HG02840 (cell line): ENCODE measurements at regions not wholly inside any gene's neighbourhood (a gene's known extent, or its start where the extent isn't known, plus 50 kb on each side); places are given as distances from the start of the nearest gene placed in this dataset.
"Not testable (repeated sequence)": the region's sequence is repeated elsewhere in the genome, so short reads cannot be mapped to it uniquely, and the experiment has no call there.

Source experiments
- ATAC-seq: cut with Tn5 transposase; IDR thresholded peaks from one replicate; pipeline ENCODE4 v1.9.1; 2021; ENCODE audit warnings: mild to moderate bottlenecking, moderate library complexity, moderate number of reproducible peaks; ENCODE audit not compliant: unreplicated experiment, low FRiP score

DNA sequence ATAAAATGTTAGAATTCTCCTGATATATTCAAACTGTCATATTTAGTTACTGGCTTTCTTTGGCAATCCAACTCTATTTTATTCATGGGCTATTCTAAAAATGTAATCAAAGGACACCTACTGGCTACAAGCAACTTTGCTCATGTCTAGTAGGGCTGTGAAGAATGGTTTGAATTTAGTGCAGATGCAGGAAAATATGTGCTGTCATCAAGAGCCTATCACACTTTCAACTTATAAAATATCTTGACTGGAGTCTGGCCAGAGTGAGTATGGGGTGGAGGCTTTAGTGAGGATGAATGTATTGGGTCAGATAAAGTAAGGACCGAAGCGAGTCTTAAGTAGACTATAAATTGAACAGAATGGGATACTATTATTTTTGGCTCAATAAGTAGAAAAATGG is 343.4 kb upstream of the SPRED2 start:
- ATAC-seq, result no peak

DNA sequence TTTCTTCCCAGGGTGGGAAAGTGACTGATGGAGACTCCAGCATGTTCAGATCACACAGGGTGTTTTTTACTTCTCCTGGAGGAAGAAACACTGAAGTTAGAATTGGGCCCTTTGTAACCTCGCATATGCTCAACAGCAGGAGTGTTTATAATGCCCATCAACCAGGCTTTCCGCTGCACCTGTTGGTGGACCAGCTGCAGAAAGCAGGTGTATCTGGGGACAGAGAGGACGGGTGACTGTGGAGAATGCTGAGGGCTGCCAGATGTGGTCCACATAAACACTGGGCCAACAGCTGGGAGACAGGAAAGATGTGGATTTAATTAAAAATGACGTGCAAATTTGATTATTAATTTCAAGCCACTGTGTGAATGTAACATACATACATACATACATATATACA is 335.5 kb upstream of the SPRED2 start:
- no peak for ATAC-seq

DNA sequence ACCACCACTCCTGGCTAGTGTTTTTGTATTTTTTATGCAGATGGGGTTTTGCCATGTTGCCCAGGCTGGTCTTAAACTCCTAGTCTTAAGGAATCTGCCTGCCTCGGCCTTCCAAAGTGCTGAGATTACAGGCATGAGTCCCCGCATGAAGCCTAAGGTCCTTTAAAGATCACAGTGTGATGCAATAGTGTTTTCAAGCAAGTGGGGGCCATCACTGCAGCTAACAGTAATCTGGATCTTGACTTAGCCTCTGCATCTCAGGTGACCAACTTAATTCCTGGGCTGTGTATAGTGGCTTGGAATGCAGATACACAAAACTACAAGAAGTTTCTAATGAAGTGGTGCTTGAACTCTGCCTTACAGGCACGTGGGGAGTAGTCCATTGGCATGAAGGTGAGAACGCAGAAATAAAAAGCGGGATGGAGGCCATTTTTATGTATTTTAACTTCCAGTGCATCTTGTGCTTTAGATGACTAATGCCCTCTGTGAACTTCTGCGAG is 334.4 kb upstream of the SPRED2 start:
- no peak for ATAC-seq

DNA sequence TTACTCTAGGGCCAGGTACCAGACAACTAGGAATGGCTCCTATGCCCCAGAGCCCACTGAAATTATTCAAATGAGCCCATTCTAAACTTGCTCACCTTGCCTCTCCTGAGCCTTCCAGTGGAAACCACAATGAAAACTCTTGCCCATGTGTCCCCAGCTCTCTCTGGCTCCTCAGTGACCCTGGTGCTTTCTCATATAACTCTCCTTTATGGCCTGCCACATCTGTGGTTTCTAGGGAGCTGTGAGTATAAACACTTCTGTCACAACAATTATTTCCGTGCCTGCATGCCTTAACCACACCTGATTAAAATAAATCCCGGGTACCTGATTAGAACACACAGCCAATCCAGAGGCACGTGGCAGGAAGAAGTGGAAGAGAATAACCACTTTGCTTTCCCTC is 333.0 kb upstream of the SPRED2 start:
- ATAC-seq, result no peak

DNA sequence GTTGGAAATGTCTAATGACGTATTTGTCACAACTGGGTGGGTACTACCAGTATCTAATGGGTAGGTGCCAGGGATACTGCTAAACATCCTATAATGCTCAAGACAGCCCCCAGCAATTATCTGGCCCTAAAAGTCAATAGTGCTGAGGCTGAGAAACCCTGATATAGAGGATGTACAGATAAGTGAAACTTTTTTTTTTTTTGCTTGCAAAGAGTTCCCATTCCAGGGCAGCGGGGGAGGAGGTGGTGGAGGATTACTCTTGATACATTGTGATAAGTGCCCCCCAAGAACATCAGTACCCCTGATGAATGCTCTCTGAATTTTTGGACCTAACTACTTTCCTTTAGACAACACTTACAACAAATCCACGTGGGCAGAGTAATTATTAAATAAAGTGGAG is 329.7 kb upstream of the SPRED2 start:
- no peak for ATAC-seq

DNA sequence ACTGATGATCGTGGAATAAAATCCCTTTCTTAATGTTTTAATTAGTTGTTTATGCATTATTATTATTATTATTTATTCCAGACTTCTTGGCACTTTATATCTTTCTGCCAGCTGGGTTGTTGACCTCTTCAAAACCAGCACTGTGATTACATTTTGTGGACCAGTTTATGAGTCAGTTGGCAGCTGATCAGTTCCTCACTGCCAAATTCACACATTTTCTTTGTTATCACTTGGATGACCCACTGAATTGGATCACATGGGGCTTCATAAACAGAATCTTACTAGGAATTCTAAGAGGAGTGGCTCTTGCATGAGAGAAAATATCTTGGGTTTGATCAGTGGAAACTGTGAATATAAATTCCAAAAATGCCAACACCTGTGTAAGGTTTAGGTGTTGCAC is 321.8 kb upstream of the SPRED2 start:
- ATAC-seq, result no peak

DNA sequence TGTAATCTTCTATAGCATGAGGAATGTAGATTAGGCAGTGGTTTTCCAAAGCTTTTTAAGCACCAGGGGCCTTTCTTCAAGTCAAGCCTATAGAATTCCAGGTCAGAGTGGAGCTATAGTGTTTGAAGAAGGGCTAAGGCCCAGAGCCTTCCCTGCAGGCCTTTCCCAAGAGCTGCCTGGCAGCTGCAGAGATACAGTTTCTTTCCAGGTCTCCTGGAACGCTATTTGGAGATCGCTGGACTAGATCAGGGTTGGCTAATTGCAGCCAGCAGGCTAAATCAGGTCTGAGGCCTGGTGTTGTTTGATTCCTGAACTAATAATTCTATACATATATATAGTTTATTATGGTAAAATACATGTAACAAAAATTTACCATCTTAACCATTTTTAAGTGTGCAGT is 319.0 kb upstream of the SPRED2 start:
- no peak for ATAC-seq

DNA sequence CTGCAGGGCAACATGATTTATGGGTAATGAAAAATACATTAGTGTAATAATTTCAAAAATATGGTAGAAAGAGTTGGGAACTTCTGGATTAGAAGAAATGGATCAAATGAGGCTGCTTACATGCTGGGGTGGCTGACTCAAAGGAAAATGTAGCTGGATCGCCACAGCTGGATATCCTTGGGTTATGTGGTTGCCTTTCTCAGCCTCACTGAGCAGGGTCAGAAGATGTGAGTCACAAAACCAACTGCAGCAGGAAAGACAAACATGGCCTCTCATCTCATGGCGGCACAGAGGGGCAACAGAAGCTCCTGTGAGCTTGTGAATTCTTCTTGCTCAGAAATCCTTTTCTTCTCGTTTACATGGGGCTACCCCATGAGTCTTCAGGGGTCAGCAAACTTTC is 317.1 kb upstream of the SPRED2 start:
- no peak for ATAC-seq

DNA sequence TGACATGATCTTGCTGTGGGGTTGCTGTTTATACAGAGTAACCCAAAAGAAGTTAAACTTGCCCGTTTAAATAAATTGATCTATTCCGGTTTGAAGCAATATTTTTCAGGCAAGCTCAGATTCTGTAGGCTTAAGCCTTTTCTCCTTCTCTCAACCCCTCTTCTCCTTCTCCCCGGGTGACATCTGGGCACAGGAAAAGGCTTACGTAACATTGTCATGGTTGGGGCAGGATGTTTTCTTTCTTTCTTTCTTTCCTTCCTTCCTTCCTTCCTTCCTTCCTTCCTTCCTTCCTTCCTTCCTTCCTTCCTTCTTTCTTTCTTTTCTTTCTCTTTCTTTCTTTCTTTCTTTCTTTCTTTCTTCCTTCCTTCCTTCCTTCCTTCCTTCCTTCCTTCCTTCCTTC is 315.5 kb upstream of the SPRED2 start:
- not testable (repeated sequence) for ATAC-seq

DNA sequence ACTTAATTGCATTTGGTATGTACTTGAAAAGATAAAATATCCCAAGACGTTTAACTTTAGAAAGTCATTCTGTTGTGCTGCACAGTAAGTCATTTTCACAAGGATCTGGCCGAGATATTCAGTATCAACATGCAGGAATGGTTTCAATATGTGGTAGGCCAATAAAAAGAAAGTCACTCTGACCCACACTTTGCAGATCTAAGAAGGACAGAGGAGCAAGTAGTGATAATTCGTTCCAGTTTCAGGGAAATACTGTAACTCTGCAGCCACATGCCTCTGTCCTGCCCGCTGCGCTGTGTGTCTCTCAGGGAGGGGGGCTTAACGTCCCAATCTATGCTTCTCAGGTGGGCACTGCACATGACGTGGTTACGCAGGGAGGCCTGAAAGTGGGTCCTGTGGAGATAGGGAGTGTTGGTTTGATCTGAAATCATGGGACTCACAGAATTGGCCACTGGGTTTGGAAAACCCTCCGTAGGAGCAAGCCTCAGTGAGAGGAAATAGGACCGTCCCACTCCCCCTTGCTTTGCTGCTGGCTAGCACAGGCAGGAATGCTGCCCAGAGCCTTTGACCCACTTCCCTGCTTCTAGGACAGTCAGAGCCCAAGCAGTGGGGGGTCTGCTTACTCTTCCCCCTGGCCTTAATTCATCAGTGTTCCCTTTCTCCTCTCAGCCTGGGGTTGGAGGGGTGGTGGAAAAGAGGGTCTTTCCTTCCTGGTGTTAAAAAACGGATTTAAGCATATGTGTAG is 314.7 kb upstream of the SPRED2 start:
- ATAC-seq, result no peak

DNA sequence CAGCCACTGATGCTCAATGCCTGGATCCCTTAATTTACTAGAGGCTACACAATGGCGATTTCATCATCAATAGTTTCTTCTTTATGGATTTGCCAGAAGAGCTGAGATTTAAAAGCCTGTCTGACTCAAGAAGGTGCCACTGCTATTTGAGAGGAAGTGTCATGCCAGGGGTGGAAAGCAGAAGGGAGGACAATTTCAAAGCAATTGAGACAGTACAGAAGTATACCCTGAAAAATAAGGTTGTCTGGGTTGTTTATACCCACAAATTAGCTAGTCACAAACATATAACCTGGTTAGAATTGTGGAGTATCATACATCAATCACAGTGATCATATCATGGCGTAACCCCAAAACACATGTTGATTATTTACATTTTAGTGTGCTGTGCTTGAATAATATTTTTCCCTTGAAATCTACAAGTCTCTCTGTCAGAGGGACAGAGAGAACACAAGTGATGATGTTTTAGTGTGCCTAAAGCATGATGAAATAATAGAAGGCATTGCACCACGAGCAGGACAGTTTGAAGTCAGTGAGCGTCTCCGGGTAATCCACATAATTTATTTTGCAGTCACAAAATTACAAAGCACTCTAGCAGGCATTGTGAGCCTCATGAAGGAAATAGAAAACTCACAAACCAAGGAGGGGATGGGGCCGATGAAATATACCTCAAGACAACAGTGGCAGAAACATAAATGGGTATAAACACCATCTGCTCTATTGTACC is 312.2 kb upstream of the SPRED2 start:
- ATAC-seq, result no peak

DNA sequence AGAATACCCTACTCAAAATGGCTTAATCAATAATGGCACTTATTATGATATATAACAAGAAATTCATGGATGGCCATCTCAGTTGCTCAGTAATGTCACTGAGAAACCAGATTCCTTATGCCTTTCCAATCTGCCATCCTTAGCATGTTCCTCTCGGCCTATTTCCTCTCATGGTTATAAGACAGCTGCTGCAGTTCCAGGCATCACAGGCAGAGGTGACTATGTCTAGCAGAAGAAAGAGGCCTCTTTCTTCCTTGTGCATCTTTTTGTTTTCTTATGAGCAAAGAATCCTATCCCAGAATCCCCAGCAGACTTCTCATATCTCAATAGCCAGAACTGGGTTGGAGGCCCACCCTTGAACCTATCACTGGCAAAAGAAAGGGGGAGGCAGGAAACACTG is 310.6 kb upstream of the SPRED2 start:
- ATAC-seq, result no peak

DNA sequence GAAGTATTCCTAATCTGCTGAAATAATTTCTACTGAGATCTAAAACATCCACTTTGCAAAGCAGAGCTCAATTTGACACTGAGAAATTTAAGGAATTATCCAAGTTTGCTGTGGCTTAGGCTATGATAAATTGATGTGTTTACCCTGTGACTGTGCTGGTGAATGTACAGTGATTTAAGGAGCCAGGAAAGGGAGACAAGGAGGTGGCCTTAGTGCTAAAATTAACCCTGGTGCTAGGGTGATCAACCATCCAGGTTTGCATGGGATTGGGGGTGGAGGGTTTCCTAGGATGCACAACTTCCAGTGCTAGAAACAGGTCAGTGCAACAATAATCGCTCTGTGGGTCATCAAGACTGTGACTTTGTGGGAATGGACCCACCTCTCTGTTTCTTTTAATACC is 307.5 kb upstream of the SPRED2 start:
- no peak for ATAC-seq

DNA sequence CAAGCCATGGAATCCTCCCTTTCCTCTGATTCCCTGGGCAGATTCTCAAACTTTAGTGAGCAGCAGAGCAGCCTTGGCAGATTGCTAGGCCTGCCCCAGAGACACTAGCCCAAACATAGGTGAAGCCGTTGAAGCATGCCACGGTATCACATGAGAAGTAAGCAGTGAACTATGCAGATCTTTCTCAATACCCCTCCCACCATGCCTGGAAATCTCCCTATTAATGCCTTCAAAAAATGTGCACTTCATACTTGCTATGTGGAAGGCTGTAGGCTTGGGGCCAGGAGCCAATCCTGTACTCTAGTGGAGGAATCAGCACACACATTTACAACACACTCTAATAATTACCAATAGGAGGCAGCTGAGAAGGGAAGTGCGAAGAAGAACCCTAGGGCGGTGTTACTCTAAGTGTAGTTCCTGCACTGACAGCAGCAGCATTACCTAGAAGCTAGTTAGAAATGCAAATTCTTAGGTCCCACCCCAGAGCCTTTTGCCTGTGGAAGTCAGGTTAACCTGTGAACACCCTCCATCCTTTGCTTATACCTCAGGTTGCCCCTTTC is 305.1 kb upstream of the SPRED2 start:
- no peak for ATAC-seq

DNA sequence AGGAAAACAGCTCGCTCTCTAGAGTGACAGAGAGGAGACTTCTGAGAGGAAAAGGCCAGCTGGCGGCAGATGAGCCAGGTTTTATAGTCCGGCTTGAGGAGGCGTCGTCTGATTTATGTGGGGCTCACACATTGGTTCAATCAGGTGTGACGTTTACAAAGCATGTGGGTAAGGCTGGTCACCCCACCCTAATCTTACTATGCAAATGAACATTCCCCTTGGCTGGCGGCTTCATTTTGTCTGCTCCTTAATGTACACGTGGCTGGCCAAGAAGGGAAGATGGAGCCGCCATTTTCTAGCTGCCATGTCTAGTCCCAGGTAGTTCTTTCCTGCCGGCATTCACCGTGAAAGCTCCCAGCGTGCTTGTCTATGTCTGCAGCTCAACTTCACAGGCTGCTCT is 299.1 kb upstream of the SPRED2 start:
- ATAC-seq, result no peak

DNA sequence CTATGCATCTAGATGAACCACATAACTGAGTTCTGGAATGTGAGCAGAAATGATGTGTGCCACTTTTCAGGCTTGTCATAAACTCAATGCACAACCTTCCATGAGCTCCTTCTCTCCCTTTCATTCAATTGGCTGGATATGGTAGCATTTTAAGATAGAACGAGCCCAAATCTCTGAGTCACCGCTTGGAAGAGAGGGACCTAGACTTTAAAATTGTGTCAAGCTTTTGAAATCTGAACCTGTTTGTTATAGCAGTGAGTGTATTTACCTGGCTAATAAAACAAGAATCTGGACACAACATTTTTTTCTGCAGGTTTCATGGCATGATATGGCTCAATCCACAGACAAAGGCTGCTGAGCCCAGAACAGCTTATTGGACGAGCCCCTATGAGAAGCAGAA is 297.8 kb upstream of the SPRED2 start:
- ATAC-seq, result no peak

DNA sequence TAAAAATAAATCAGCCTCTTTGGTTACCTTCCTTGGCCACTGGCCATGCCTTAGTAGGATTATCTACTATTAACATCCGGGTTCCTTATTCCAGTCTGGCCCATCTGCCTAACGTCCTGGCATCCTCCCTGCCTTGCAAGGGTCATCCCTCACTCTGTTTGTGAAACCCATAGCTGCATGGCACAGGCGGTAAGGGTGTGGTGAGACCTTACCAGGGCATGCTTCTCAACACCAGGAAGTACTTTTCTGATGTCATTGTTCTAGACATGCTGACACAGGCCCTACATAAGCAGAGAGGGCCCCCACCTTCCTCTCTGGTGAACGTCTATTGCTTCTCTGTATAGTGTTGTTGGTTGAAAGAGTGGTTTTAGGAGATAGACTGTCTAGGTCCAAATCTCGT is 296.8 kb upstream of the SPRED2 start:
- ATAC-seq, result no peak

DNA sequence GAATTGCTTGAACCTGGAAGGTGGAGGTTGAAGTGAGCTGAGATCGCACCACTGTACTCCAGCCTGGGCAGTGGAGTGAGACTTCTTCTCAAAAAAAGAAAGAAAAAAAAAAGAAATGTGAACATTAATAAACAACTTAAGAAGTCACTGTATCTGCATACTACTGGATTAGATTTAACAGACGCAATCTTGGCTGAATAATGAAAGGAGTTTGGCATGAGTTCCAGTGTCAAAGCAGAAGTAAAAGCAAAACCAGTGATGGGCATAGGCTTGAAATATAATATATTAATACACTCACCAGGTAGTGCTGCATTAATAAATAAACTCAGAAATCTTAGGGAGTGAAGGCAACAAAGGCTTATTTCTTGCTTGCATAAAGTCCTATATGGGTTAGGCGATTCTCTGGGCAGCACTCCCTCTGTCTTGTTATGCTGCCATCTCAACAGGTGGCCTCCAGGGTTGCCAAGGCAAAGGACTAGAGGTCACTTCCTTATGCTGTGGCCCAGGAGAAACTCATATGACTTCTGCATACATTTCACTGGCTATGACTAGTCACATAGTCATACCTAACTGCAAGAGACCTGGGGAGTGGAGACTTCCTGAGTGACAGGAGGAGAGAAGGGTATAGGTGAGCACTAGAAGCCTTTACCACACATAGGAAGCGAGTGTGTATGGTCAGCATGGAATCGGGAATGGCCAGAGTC is 296.2 kb upstream of the SPRED2 start:
- ATAC-seq, result no peak

DNA sequence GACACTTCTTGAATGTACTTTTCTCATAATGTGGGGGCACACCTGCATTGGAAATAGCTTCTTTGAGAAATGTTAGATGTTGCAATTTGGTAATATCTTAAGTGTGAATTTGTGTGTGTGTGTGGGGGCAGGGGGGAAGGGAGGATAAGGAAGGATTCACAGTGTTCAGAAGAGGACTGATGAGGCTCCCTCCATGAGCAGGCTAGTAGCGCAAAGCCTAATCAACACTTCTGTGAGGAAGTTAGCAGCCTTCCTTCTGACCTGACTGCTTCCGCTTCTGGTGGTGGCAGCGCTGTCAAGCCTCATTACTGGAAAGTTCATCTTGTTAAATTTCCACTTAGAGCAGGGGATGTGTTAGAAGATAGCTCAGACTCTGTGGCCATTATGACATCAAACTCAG is 295.4 kb upstream of the SPRED2 start:
- no peak for ATAC-seq

DNA sequence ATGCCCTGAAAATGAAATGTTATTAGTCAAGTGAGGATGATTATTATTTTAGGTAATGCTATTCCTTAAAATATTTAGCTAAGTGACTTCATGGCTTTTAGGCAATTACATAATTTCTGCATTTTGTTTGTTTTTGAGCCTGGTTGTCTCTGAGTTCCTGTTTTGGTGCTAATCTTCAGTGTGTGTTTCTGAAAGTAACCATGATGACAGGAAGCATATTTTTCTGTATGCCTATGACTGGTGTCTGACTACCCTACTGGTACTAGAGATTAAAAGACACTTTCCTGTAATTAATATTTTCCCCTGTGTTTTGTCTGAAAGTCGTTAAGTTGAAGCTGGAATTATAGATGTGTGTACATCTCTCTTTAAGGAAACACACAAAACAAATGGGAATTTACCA is 295.0 kb upstream of the SPRED2 start:
- ATAC-seq, result no peak

DNA sequence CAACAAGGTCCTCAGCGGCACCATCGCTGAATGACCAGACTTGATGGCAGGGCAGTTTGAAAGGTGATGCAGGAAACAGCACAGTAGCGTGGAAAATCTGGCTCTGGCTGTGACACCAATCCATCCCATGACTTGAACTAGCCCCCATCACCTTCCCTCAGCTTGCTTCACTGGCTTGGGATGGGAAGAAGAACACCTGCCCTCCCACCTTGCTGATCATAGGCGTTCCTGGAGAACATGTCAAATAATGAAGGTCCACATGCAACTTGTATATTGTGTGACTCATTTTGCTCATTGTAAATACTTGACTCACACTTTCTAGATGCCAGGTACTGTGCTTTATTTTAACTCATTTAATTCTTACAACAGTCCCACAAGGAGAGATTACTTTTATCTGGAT is 292.4 kb upstream of the SPRED2 start:
- ATAC-seq, result no peak
